ENCODE measurements at regions not wholly inside any gene's neighbourhood (a gene's known extent, or its start where the extent isn't known, plus 50 kb on each side); places are given as distances from the start of the nearest gene placed in this dataset.

GRCh38 chr11:11141065-11141464, 212.0 kb downstream of the CSNK2A3 start:
- Histone ChIP-seq H3K27ac (replicated peaks) (no peak overlapping the region), H3K27me3 (ENCODE audit: insufficient read depth, poor library complexity, severe bottlenecking) (no peaks in the 10 kb centered on the region), H3K4me3 (replicated peaks; ENCODE audit: insufficient read depth, low read length) (no peak overlapping the region)
- TF ChIP-seq GABPA (IDR thresholded peaks at IDR 0.05; ENCODE audit: low read depth) (no peak), SPI1 (IDR thresholded peaks at IDR 0.05; ENCODE audit: borderline replicate concordance, low read depth) (no peak), REST (IDR thresholded peaks at IDR 0.05; ENCODE audit: insufficient replicate concordance, low read depth) (no peak), CTCF (IDR thresholded peaks at IDR 0.05; ENCODE audit: insufficient read depth, low read length) (no peak), POLR2AphosphoS5 (IDR thresholded peaks at IDR 0.05; ENCODE audit: low read depth) (no peak)
- DNase-seq (ENCODE audit: low read depth in 1 of 2, low spot score in 1 of 2): no peak

GRCh38 chr11:11140510-11140909, 212.5 kb downstream of the CSNK2A3 start:
- Histone ChIP-seq H3K27me3 (ENCODE audit: insufficient read depth, poor library complexity, severe bottlenecking) (no peaks in the 10 kb centered on the region), H3K27ac (replicated peaks) (no peak overlapping the region), H3K4me3 (replicated peaks; ENCODE audit: insufficient read depth, low read length) (no peak overlapping the region)
- no peak for DNase-seq (ENCODE audit: low read depth in 1 of 2, low spot score in 1 of 2)
- TF ChIP-seq SPI1 (IDR thresholded peaks at IDR 0.05; ENCODE audit: borderline replicate concordance, low read depth): no peak
- TF ChIP-seq CTCF (IDR thresholded peaks at IDR 0.05; ENCODE audit: insufficient read depth, low read length): no peak
- no peak for TF ChIP-seq REST (IDR thresholded peaks at IDR 0.05; ENCODE audit: insufficient replicate concordance, low read depth)
- TF ChIP-seq GABPA (IDR thresholded peaks at IDR 0.05; ENCODE audit: low read depth): no peak
- no peak for TF ChIP-seq POLR2AphosphoS5 (IDR thresholded peaks at IDR 0.05; ENCODE audit: low read depth)

GRCh38 chr11:11137339-11137738, 215.7 kb downstream of the CSNK2A3 start:
- Histone ChIP-seq H3K4me3 (replicated peaks; ENCODE audit: insufficient read depth, low read length) (no peak overlapping the region), H3K27me3 (ENCODE audit: insufficient read depth, poor library complexity, severe bottlenecking) (no peaks in the 10 kb centered on the region), H3K27ac (replicated peaks) (no peak overlapping the region)
- DNase-seq (ENCODE audit: low read depth in 1 of 2, low spot score in 1 of 2): no peak
- no peak for TF ChIP-seq CTCF (IDR thresholded peaks at IDR 0.05; ENCODE audit: insufficient read depth, low read length)
- TF ChIP-seq SPI1 (IDR thresholded peaks at IDR 0.05; ENCODE audit: borderline replicate concordance, low read depth): 0 out of 2 replicates have a peak, but pooled peaks have one; percentile 2
- no peak for TF ChIP-seq REST (IDR thresholded peaks at IDR 0.05; ENCODE audit: insufficient replicate concordance, low read depth)
- TF ChIP-seq GABPA (IDR thresholded peaks at IDR 0.05; ENCODE audit: low read depth): no peak
- TF ChIP-seq POLR2AphosphoS5 (IDR thresholded peaks at IDR 0.05; ENCODE audit: low read depth): no peak

Data from HL-60 (cell line).